VCaP (cell line): ENCODE measurements at regions not wholly inside any gene's neighbourhood (a gene's known extent, or its start where the extent isn't known, plus 50 kb on each side); places are given as distances from the start of the nearest gene placed in this dataset.
"Not testable (repeated sequence)": the region's sequence is repeated elsewhere in the genome, so short reads cannot be mapped to it uniquely, and the experiment has no call there.

Experiments
- H3K27ac ChIP-seq: fragments of 450-650 bp; 2 replicates; pipeline ENCODE4 v1.5.1; 2017
- TF ChIP-seq, protein P1 (sequence below): fragments of 450-650 bp; conservative IDR thresholded peaks from 2 replicates; pipeline ENCODE4 v1.5.1; 2017; ENCODE audit warnings: mild to moderate bottlenecking, moderate library complexity

DNA sequence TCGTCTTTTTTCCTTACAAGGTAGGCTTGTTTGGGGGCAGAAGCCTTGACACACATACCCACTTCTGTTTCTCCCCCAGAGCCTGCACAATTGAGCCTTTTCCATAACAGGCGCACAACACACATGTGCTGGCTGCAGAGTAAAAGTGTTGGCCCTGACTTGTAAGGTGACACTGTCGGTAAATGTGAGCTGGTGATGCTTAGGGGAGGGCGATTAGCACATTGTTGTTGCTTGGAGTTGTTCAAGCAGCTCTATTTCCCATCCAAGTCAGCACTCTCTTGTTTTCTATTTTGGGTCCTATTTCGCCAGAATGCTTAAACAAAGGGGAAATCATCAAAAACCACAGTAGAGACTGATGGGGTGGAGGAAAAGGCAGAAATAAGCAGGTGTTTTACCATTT is 51.9 kb upstream of the PTPRJ start:
- H3K27ac ChIP-seq, result no peak overlapping the region

DNA sequence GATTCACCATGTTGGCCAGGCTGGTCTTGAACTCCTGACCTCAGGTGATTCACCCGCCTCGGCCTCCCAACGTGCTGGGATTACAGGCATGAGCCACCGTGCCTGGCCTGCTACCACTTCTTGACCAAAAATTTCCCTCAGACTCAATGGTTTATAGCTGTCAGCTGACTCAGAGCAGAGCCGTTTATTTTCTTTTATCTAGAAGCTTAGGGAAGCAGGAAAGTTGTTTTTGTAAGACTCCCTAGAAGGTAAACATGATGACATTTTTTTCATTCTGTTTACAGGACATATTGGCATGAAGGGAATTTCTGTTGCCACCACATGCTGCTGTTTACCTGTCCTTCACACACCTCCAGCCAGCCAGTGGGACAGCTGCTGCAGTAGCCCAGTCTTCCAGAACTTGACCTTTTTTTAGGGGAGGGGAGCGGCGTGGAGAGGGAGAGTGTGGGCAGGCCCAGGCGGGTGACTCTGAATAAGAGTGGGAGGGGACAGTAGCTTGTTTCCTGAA is 56.1 kb upstream of the PTPRJ start:
- TF ChIP-seq, protein P1, sequence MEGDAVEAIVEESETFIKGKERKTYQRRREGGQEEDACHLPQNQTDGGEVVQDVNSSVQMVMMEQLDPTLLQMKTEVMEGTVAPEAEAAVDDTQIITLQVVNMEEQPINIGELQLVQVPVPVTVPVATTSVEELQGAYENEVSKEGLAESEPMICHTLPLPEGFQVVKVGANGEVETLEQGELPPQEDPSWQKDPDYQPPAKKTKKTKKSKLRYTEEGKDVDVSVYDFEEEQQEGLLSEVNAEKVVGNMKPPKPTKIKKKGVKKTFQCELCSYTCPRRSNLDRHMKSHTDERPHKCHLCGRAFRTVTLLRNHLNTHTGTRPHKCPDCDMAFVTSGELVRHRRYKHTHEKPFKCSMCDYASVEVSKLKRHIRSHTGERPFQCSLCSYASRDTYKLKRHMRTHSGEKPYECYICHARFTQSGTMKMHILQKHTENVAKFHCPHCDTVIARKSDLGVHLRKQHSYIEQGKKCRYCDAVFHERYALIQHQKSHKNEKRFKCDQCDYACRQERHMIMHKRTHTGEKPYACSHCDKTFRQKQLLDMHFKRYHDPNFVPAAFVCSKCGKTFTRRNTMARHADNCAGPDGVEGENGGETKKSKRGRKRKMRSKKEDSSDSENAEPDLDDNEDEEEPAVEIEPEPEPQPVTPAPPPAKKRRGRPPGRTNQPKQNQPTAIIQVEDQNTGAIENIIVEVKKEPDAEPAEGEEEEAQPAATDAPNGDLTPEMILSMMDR, result no peak
- peak overlapping the region; percentile 57 for H3K27ac ChIP-seq

More for the DNA sequence above, 51.9 kb upstream of the PTPRJ start:
- TF ChIP-seq, protein P1, result no peak

DNA sequence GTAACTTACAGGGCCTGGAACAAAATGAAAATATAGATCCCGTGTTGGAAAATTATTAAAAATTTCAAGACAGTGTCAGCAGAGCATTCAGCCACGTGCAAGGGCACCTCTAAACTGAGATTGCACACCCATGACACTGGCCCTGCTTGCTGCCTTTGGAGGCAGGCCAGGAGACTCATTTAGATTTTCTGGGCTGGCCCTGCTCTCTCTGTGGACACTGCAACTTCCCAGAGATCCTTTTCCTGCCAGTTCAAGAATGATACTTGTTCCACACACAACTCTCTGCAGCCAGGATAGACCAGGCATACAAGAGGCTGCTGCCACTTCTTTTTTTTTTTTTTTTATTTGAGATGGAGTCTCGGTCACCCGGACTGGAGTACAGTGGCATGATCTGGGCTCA is 56.7 kb upstream of the PTPRJ start:
- peak overlapping the region; percentile 57 for H3K27ac ChIP-seq
- TF ChIP-seq, protein P1, result no peak

DNA sequence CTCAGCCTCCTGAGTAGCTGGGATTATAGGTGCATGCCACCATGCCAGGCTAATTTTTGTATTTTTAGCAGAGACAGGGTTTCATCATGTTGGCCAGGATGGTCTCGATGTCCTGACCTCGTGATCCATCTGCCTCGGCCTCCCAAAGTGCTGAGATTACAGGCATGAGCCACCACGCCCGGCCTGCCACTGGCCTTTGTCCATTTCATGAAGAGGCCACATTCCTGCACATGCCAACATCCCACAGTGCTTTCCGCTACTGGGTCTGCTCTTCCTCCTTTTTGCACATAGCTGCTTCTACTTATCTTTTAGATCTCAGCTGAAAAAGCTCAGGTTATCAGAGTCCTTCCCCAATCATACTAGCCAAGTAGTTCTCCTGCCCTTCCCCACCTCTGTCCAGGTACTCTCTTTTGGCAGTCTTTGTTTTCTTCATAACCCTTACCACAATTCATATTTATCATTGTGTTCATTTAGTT is 59.2 kb upstream of the PTPRJ start:
- H3K27ac ChIP-seq, result not testable (repeated sequence)

DNA sequence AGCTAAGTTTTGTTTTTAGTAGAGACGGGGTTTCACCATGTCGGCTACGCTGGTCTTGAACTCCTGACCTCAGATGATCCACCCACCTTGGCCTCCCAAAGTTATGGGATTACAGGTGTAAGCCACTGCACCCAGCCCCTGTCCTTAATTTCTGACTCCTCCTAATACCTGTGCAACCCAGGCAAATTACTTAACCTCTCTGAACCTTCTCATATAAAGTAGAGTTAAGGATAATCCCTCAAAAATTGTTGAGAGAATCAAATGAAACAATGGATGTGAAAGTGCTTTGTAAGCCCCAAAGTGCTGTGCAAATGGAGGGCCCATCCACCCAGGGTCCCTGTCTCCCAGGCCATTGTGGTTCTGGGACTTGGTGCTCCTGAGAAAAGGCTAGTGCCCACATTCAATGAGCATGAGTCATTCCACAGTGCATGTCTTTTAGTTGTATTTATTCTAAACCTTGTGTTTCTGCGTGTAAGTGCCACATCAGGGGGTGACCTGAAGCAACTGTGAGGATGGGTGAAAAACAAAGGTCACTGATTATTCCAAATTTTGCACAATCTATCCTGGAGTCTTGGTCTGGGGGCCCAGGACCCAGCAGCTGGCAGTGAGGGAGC is 61.4 kb upstream of the PTPRJ start:
- peak overlapping the region; percentile 98; the same call in 1 of the 2 replicates for H3K27ac ChIP-seq

DNA sequence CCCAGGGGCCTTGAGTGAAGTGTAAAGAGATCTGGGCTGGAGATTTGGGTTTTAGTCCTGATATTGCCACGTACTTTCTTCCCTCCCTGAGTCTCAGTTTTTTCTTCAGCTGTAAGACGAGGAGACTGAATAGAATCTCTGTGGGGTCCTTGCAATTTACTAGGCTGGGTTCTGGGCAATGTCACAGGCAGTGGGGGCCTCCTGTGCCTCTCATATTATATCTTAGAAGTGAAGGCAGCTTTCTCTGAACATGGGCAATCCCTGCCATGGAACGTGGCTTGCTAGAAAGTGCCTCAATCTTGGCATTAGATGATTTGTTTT is 62.0 kb upstream of the PTPRJ start:
- TF ChIP-seq, protein P1, result no peak
- peak overlapping the region; percentile 98 for H3K27ac ChIP-seq

More for the DNA sequence above, 61.4 kb upstream of the PTPRJ start:
- TF ChIP-seq, protein P1, result no peak

DNA sequence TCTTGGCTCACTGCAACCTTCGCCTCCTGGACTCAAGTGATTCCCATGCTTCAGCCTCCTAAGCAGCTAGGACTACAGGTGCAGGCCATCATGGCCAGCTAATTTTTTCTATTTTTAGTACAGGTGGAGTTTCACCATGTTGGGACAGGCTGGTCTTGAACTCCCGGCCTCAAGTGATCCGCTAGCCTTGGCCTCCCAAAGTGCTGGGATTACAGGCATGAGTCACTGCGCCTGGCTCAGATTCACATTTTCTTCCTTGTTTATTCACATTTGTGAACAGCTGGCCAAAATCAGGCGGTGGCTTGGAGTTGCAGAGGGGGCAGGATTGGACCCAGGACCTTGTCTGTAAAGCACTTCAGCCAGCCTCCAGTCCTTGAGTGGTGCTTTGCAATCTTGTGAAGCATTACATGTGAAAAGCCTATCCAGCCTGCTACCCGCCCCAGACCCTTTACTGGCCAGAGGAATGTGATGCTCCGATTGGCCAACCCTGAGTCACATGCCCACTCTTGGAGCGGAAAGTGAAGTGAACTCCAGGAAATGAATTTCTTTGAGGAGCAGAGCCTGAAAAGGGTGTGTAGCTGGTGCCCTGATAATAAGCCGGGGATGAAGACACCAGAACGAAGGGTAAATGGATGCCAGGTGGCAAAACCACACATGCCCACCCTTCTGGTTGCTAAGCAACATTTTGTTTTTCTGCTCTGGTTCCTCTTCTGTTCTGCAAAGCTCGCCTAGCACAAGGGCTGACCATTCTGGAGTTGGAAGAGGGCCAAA is 62.6 kb upstream of the PTPRJ start:
- peak overlapping the region; percentile 98 for H3K27ac ChIP-seq
- TF ChIP-seq, protein P1, result no peak

DNA sequence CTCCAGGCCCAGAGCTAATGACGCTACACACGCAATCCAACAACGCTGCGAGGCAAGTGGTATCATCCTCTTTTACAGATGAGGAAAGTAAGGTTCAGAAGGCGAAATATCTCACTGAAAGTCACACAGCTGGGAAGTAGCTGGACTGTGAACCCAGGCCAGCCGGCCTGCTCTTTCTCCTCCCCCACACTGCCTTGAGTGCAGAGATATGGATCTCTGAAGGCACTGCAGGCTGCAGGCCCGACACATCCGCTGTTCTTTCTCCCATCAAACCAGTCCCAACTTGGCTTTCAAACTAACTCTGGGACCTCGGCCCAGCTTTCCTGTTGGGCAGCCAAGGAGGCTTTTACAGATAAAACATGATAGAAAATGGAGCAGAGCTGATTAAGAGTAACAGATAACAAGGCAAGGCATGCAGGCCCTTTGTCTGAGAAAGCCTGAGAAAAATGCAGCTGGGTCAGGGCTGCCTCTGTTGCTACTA is 64.0 kb upstream of the PTPRJ start:
- peak overlapping the region; percentile 98 for H3K27ac ChIP-seq

More for the DNA sequence above, 64.0 kb upstream of the PTPRJ start:
- TF ChIP-seq, protein P1, result no peak
